ENCODE measurements at regions not wholly inside any gene's neighbourhood (a gene's known extent, or its start where the extent isn't known, plus 50 kb on each side); places are given as distances from the start of the nearest gene placed in this dataset.
"Not testable (repeated sequence)": the region's sequence is repeated elsewhere in the genome, so short reads cannot be mapped to it uniquely, and the experiment has no call there.

DNA sequence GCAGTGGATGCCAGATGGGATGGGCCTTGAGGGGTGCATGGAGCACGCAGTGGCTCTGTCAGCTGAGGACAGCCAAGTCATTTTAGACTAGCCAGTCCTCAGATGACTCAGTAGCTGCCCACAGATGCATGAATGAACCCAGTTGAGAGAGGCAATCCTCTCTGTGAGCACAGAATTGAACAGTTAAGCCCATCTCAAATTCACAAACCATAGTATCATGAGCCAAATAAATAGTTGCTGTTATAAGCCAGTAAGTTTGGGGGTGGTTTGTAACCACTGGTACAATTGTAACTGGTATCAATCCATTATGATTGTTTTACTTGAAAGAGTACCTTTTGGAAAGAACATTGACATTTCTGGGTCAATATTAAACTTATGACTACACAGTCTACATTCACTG, 120.0 kb upstream of the NEK3 start:
- not testable (repeated sequence) for DNase-seq; H3K27me3 ChIP-seq (replicated peaks; ENCODE audit: control insufficient read depth, insufficient read depth, low read length, poor library complexity, severe bottlenecking); H3K4me1 ChIP-seq (ENCODE audit: control insufficient read depth, insufficient read depth, low read length, poor library complexity, severe bottlenecking); H3K4me3 ChIP-seq (ENCODE audit: insufficient read depth, low read depth, low read length, poor library complexity, severe bottlenecking); H3K36me3 ChIP-seq (ENCODE audit: control insufficient read depth, insufficient read depth, low read length); H3K27ac ChIP-seq (ENCODE audit: insufficient read depth, low read length, poor library complexity, severe bottlenecking); H3K9me3 ChIP-seq (ENCODE audit: control insufficient read depth, low read length)

DNA sequence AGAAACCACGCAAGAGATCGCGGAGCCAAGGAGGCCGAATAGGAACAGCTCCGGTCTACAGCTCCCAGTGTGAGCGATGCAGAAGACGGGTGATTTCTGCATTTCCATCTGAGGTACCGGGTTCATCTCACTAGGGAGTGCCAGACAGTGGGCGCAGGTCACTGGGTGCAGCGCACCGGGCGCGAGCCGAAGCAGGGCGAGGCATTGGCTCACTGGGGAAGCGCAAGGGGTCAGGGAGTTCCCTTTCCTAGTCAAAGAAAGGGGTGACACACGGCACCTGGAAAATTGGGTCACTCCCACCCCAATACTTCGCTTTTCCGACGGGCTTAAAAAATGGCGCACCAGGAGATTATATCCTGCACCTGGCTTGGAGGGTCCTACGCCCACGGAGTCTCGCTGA, 94.9 kb upstream of the NEK3 start:
- not testable (repeated sequence) for H3K27me3 ChIP-seq (replicated peaks; ENCODE audit: control insufficient read depth, insufficient read depth, low read length, poor library complexity, severe bottlenecking); H3K4me3 ChIP-seq (ENCODE audit: insufficient read depth, low read depth, low read length, poor library complexity, severe bottlenecking); H3K4me1 ChIP-seq (ENCODE audit: control insufficient read depth, insufficient read depth, low read length, poor library complexity, severe bottlenecking); H3K36me3 ChIP-seq (ENCODE audit: control insufficient read depth, insufficient read depth, low read length); H3K9me3 ChIP-seq (ENCODE audit: control insufficient read depth, low read length); DNase-seq; H3K27ac ChIP-seq (ENCODE audit: insufficient read depth, low read length, poor library complexity, severe bottlenecking)

- H3K36me3 ChIP-seq (ENCODE audit: control insufficient read depth, insufficient read depth, low read length); H3K4me1 ChIP-seq (ENCODE audit: control insufficient read depth, insufficient read depth, low read length, poor library complexity, severe bottlenecking); H3K27me3 ChIP-seq (replicated peaks; ENCODE audit: control insufficient read depth, insufficient read depth, low read length, poor library complexity, severe bottlenecking); H3K27ac ChIP-seq (ENCODE audit: insufficient read depth, low read length, poor library complexity, severe bottlenecking); DNase-seq; H3K4me3 ChIP-seq (ENCODE audit: insufficient read depth, low read depth, low read length, poor library complexity, severe bottlenecking); H3K9me3 ChIP-seq (ENCODE audit: control insufficient read depth, low read length): not testable (repeated sequence)
These were observed 81.4 kb upstream of the NEK3 start for GRCh38 chr13:52240752-52241151.

GRCh38 chr13:52235900-52236595, 76.7 kb upstream of the NEK3 start:
- DNase-seq = peak in 2 of 3 donors; percentile 3 to 26
- not testable (repeated sequence) for H3K36me3 ChIP-seq (ENCODE audit: control insufficient read depth, insufficient read depth, low read length)

DNA sequence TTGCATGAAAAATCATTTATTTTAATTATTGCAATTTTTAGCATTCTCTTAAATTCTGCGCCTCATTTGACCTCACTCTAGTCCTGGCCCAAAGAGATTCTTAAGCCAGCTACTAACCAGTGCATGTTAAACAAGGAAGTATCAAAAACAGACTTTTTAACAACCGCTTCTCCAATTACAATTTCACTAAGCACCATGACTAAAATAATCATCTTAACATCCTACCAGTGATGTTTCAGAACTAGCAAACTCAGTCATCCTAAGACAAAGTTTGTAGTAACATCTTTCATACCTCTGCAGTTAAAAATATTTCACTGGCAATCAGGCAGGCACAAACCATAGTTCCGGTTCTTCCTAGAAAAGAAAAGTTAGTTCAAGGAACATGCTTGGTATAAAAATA, 75.5 kb upstream of the NEK3 start:
- not testable (repeated sequence) for H3K27ac ChIP-seq (ENCODE audit: insufficient read depth, low read length, poor library complexity, severe bottlenecking); H3K4me3 ChIP-seq (ENCODE audit: insufficient read depth, low read depth, low read length, poor library complexity, severe bottlenecking); H3K9me3 ChIP-seq (ENCODE audit: control insufficient read depth, low read length); H3K4me1 ChIP-seq (ENCODE audit: control insufficient read depth, insufficient read depth, low read length, poor library complexity, severe bottlenecking); DNase-seq; H3K36me3 ChIP-seq (ENCODE audit: control insufficient read depth, insufficient read depth, low read length); H3K27me3 ChIP-seq (replicated peaks; ENCODE audit: control insufficient read depth, insufficient read depth, low read length, poor library complexity, severe bottlenecking)

More at GRCh38 chr13:52235900-52236595, 76.7 kb upstream of the NEK3 start:
- H3K4me1 ChIP-seq (ENCODE audit: control insufficient read depth, insufficient read depth, low read length, poor library complexity, severe bottlenecking); H3K27ac ChIP-seq (ENCODE audit: insufficient read depth, low read length, poor library complexity, severe bottlenecking); H3K4me3 ChIP-seq (ENCODE audit: insufficient read depth, low read depth, low read length, poor library complexity, severe bottlenecking); H3K27me3 ChIP-seq (replicated peaks; ENCODE audit: control insufficient read depth, insufficient read depth, low read length, poor library complexity, severe bottlenecking); H3K9me3 ChIP-seq (ENCODE audit: control insufficient read depth, low read length): not testable (repeated sequence)

- H3K4me1 ChIP-seq (ENCODE audit: control insufficient read depth, insufficient read depth, low read length, poor library complexity, severe bottlenecking); H3K27ac ChIP-seq (ENCODE audit: insufficient read depth, low read length, poor library complexity, severe bottlenecking); H3K4me3 ChIP-seq (ENCODE audit: insufficient read depth, low read depth, low read length, poor library complexity, severe bottlenecking); H3K27me3 ChIP-seq (replicated peaks; ENCODE audit: control insufficient read depth, insufficient read depth, low read length, poor library complexity, severe bottlenecking); DNase-seq; H3K36me3 ChIP-seq (ENCODE audit: control insufficient read depth, insufficient read depth, low read length); H3K9me3 ChIP-seq (ENCODE audit: control insufficient read depth, low read length): not testable (repeated sequence)
These were observed 63.7 kb upstream of the NEK3 start for GRCh38 chr13:52223063-52223462.

- DNase-seq; H3K27ac ChIP-seq (ENCODE audit: insufficient read depth, low read length, poor library complexity, severe bottlenecking); H3K27me3 ChIP-seq (replicated peaks; ENCODE audit: control insufficient read depth, insufficient read depth, low read length, poor library complexity, severe bottlenecking); H3K4me1 ChIP-seq (ENCODE audit: control insufficient read depth, insufficient read depth, low read length, poor library complexity, severe bottlenecking); H3K9me3 ChIP-seq (ENCODE audit: control insufficient read depth, low read length); H3K4me3 ChIP-seq (ENCODE audit: insufficient read depth, low read depth, low read length, poor library complexity, severe bottlenecking); H3K36me3 ChIP-seq (ENCODE audit: control insufficient read depth, insufficient read depth, low read length): not testable (repeated sequence)
These were observed 54.5 kb upstream of the NEK3 start for GRCh38 chr13:52213920-52214319.

DNA sequence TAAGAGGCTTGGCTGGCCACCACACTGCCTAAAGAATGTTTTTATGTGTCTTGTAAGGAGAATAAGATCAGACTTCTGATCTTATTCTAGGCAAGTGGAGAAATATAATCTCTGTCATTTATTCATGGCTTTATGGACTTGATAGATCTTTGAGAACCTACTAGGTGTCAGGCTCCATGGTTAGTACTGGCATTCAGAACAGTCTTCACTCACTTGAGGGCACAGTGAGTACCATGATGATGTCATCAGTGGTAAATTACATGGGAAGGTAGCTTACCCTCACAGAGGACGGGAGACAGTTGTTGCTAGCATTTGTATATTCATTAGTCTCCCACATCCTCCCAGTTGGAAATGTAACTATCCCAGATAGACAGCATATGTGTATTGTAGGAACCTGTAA, 53.5 kb upstream of the NEK3 start:
- H3K4me3 ChIP-seq (ENCODE audit: insufficient read depth, low read depth, low read length, poor library complexity, severe bottlenecking); DNase-seq; H3K27ac ChIP-seq (ENCODE audit: insufficient read depth, low read length, poor library complexity, severe bottlenecking); H3K9me3 ChIP-seq (ENCODE audit: control insufficient read depth, low read length); H3K4me1 ChIP-seq (ENCODE audit: control insufficient read depth, insufficient read depth, low read length, poor library complexity, severe bottlenecking); H3K36me3 ChIP-seq (ENCODE audit: control insufficient read depth, insufficient read depth, low read length); H3K27me3 ChIP-seq (replicated peaks; ENCODE audit: control insufficient read depth, insufficient read depth, low read length, poor library complexity, severe bottlenecking): not testable (repeated sequence)

GRCh38 chr13:52211416-52211776, 52.0 kb upstream of the NEK3 start:
- not testable (repeated sequence) for H3K4me3 ChIP-seq (ENCODE audit: insufficient read depth, low read depth, low read length, poor library complexity, severe bottlenecking); H3K27me3 ChIP-seq (replicated peaks; ENCODE audit: control insufficient read depth, insufficient read depth, low read length, poor library complexity, severe bottlenecking); DNase-seq; H3K4me1 ChIP-seq (ENCODE audit: control insufficient read depth, insufficient read depth, low read length, poor library complexity, severe bottlenecking); H3K9me3 ChIP-seq (ENCODE audit: control insufficient read depth, low read length); H3K27ac ChIP-seq (ENCODE audit: insufficient read depth, low read length, poor library complexity, severe bottlenecking); H3K36me3 ChIP-seq (ENCODE audit: control insufficient read depth, insufficient read depth, low read length)

- H3K36me3 ChIP-seq (ENCODE audit: control insufficient read depth, insufficient read depth, low read length); H3K4me1 ChIP-seq (ENCODE audit: control insufficient read depth, insufficient read depth, low read length, poor library complexity, severe bottlenecking); DNase-seq; H3K9me3 ChIP-seq (ENCODE audit: control insufficient read depth, low read length); H3K27me3 ChIP-seq (replicated peaks; ENCODE audit: control insufficient read depth, insufficient read depth, low read length, poor library complexity, severe bottlenecking); H3K27ac ChIP-seq (ENCODE audit: insufficient read depth, low read length, poor library complexity, severe bottlenecking); H3K4me3 ChIP-seq (ENCODE audit: insufficient read depth, low read depth, low read length, poor library complexity, severe bottlenecking): not testable (repeated sequence)
These were observed 51.4 kb upstream of the NEK3 start for GRCh38 chr13:52210564-52211415.

Measured in effector memory CD4-positive, alpha-beta T cell (primary cell).